A673 (cell line): ENCODE measurements at regions not wholly inside any gene's neighbourhood (a gene's known extent, or its start where the extent isn't known, plus 50 kb on each side); places are given as distances from the start of the nearest gene placed in this dataset.

Experiments
- BruUV-seq: library from RNA; stranded (reverse); fragments of 400-500 nt; replicated peaks from 2 replicates; lab custom pipeline; 2021; lab: Mats Ljungman, UMichigan
- CTCF ChIA-PET: fragments of 300-600 bp; sonication (Branson Sonifier 250); formaldehyde crosslinking; loops from one replicate; lab custom pipeline; 2022; ENCODE audit warnings: antibody characterized with exemption; lab: Charles Lee
- POLR2A ChIA-PET: fragments of 300-600 bp; sonication (Branson Sonifier 250); formaldehyde crosslinking; loops from one replicate; lab custom pipeline; 2022; ENCODE audit warnings: antibody characterized with exemption; ENCODE audit not compliant: low non-redundant PET; lab: Charles Lee
- DNase-seq: peaks from one replicate; pipeline ENCODE4 v3.0.0-alpha.2; 2015; ENCODE audit warnings: low spot score
- H3K27ac ChIP-seq: fragments of 200-600 bp; sonication (generic); 2 replicates; pipeline ENCODE4 v1.5.1; 2016; ENCODE audit warnings: mixed run types, low read depth, mild to moderate bottlenecking, mixed read lengths, antibody characterized with exemption, low read length; ENCODE audit not compliant: poor library complexity, severe bottlenecking
- H3K27me3 ChIP-seq: fragments of 200-600 bp; sonication (generic); replicated peaks from 2 replicates; pipeline ENCODE4 v1.6.1; 2017; ENCODE audit warnings: mixed run types, low read depth, mild to moderate bottlenecking, mixed read lengths, antibody characterized with exemption, low read length; ENCODE audit not compliant: insufficient read depth, poor library complexity
- H3K36me3 ChIP-seq: fragments of 200-600 bp; sonication (generic); 2 replicates; pipeline ENCODE4 v1.6.1; 2016; ENCODE audit warnings: mixed run types, mild to moderate bottlenecking, mixed read lengths, antibody characterized with exemption, low read length; ENCODE audit not compliant: insufficient read depth, poor library complexity, severe bottlenecking
- H3K4me1 ChIP-seq: fragments of 200-600 bp; sonication (generic); 2 replicates; pipeline ENCODE4 v1.6.1; 2017; ENCODE audit warnings: mixed run types, mild to moderate bottlenecking, mixed read lengths, antibody characterized with exemption, low read length; ENCODE audit not compliant: insufficient read depth, poor library complexity, severe bottlenecking
- H3K4me3 ChIP-seq: fragments of 200-600 bp; sonication (generic); 2 replicates; pipeline ENCODE4 v1.5.1; 2016; ENCODE audit warnings: low read depth, mixed run types, mild to moderate bottlenecking, mixed read lengths, low read length; ENCODE audit not compliant: poor library complexity, severe bottlenecking
- H3K9me3 ChIP-seq: fragments of 200-600 bp; sonication (generic); 2 replicates; pipeline ENCODE4 v1.6.1; 2016; ENCODE audit warnings: mixed run types, low read depth, mild to moderate bottlenecking, mixed read lengths, antibody characterized with exemption, low read length; ENCODE audit not compliant: poor library complexity, severe bottlenecking
- CTCF ChIP-seq: fragments of 300-800, 200-600 bp; sonication (generic); conservative IDR thresholded peaks from 2 replicates; pipeline ENCODE4 v1.5.1; 2017; ENCODE audit warnings: low read depth, mild to moderate bottlenecking, antibody characterized with exemption, low read length, moderate library complexity, mixed read lengths
- EZH2 ChIP-seq: fragments of 200-600 bp; sonication (generic); IDR thresholded peaks from 2 replicates; pipeline ENCODE4 v1.6.1; 2017; ENCODE audit warnings: borderline replicate concordance, low read depth, mild to moderate bottlenecking, mixed read lengths, antibody characterized with exemption, low read length; ENCODE audit not compliant: poor library complexity, severe bottlenecking
- intact Hi-C: fragments of 100-400 bp; cut with micrococcal nuclease; formaldehyde crosslinking; loops from one replicate; pipeline ENCODE4 v1.10.0; 2022; ENCODE audit not compliant: unreplicated experiment

GRCh38 chr10:10279906-10280305 is 737.8 kb upstream of the CELF2 start:
- CTCF ChIA-PET: no interaction called here
- BruUV-seq: no TSS peak

DNA sequence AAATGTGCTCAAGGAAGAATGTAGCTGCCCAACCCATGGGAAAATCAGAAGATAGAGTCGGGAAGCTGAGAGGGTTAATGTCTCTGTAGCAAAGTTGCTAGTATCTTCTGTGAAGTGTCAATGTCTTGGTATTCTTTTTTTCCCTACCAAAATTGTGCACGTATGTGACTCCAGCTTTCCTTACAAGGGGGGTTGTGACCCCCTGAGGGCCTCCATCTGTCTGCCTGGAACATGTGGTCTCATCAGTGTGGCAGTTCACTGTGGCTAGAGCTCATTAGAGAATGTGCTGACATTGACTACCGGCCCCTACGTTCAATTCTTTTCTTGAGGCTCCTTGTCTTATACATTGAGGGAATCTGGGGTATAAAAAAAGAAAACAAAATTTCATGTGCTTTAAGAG is 725.2 kb upstream of the CELF2 start:
- intact Hi-C loops: no loop called here
- Histone ChIP-seq H3K27me3 (no peaks in the 10 kb centered on the region), H3K4me1 (no peaks in the 10 kb centered on the region), H3K9me3 (no peaks in the 10 kb centered on the region), H3K27ac (no peak overlapping the region), H3K36me3 (no peaks in the 10 kb centered on the region), H3K4me3 (no peak overlapping the region)
- no peak for DNase-seq
- ChIA-PET POLR2A (no interaction called here), CTCF (no interaction called here)
- BruUV-seq: no TSS peak
- no peak for TF ChIP-seq CTCF

More at GRCh38 chr10:10279906-10280305, 737.8 kb upstream of the CELF2 start:
- POLR2A ChIA-PET: no interaction called here
- no peak for DNase-seq
- Histone ChIP-seq H3K27ac (no peak overlapping the region), H3K4me1 (no peaks in the 10 kb centered on the region), H3K36me3 (no peaks in the 10 kb centered on the region), H3K27me3 (no peaks in the 10 kb centered on the region), H3K4me3 (no peak overlapping the region), H3K9me3 (peaks cover 3% of the 10 kb centered on the region)
- TF ChIP-seq EZH2 (no peak), CTCF (no peak)
- intact Hi-C loops: no loop called here

GRCh38 chr10:10293041-10293440 is 724.6 kb upstream of the CELF2 start:
- DNase-seq: no peak
- no peak overlapping the region for H3K27ac ChIP-seq
- TF ChIP-seq EZH2: no peak
- no peak for TF ChIP-seq CTCF
- H3K4me3 ChIP-seq: no peak overlapping the region
- H3K9me3 ChIP-seq: no peaks in the 10 kb centered on the region
- intact Hi-C loops: no loop called here
- no peaks in the 10 kb centered on the region for H3K27me3 ChIP-seq
- H3K36me3 ChIP-seq: no peaks in the 10 kb centered on the region
- ChIA-PET CTCF (no interaction called here), POLR2A (no interaction called here)
- BruUV-seq: no TSS peak
- no peaks in the 10 kb centered on the region for H3K4me1 ChIP-seq
